HK-2 (cell line): ENCODE measurements at regions not wholly inside any gene's neighbourhood (a gene's known extent, or its start where the extent isn't known, plus 50 kb on each side); places are given as distances from the start of the nearest gene placed in this dataset.
A peak's percentile ranks its signal among the peaks of the same experiment; 100 is the strongest.

Source experiments
- DNase-seq: peaks from one replicate; pipeline ENCODE4 v3.0.0-alpha.2; 2018; ENCODE audit not compliant: unreplicated experiment

GRCh38 chr19:5392486-5392885 lies 51.9 kb upstream of the PTPRS start:
- no peak for DNase-seq

- no peak for DNase-seq
Observed at GRCh38 chr19:5393088-5393487, 52.5 kb upstream of the PTPRS start.

- no peak for DNase-seq
Observed at GRCh38 chr19:5394551-5395505, 54.2 kb upstream of the PTPRS start.

- no peak for DNase-seq
Observed at GRCh38 chr19:5395556-5395955, 54.9 kb upstream of the PTPRS start.

GRCh38 chr19:5396096-5396939 lies 55.7 kb upstream of the PTPRS start:
- no peak for DNase-seq

- no peak for DNase-seq
Observed at GRCh38 chr19:5396963-5397362, 56.4 kb upstream of the PTPRS start.

GRCh38 chr19:5397804-5398692 lies 57.2 kb upstream of the ZNRF4 start:
- DNase-seq: peak; percentile 27

- no peak for DNase-seq
Observed at GRCh38 chr19:5398693-5399057, 56.5 kb upstream of the ZNRF4 start.

GRCh38 chr19:5403968-5404640 lies 51.1 kb upstream of the ZNRF4 start:
- DNase-seq: peak; percentile 92
